ENCODE measurements at regions not wholly inside any gene's neighbourhood (a gene's known extent, or its start where the extent isn't known, plus 50 kb on each side); places are given as distances from the start of the nearest gene placed in this dataset.

GRCh38 chr13:73772449-73773167, 361.6 kb downstream of the KLF12 start:
- Histone ChIP-seq H3K4me3 (no peak overlapping the region), H3K9me3 (no peaks in the 10 kb centered on the region; the same call in 1 of the 2 replicates), H3K36me3 (replicated peaks) (no peaks in the 10 kb centered on the region), H3K4me1 (no peaks in the 10 kb centered on the region), H3K27me3 (ENCODE audit: low read depth) (no peaks in the 10 kb centered on the region)
- in situ Hi-C loops (cut with MboI; ENCODE audit: low sequenced_read_pairs): loop anchor here (25.0 kb wide), 1 partner anchor 1440 kb away; no protein-coding TSS in a partner anchor
- no peak for DNase-seq (ENCODE audit: low spot score in 2 of 2)

DNA sequence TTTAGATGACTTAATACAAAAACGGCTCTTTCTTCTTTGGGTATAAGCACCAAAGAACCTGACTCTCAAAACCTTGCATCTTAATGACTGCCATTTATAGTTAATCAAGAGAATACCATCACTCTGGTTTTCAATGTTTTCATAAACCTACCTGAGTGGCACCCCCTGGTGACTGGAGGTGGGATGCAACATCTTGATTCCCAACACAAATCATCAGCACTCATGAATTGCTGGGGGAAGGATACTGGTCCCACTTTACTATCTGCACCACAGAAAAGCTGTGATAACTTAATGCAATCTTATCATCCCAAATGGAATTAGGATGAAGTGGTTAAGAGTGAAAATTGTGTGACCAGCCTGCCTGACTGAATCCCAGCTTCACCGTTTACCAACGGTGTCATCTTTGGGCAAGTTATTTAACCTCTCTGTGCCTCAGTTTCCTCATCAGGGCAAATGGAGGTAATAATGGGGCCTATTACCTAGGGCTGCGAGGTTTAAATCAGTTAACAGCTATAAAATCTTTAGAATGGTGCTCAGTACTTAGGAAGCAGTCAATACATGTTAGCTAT, 366.4 kb downstream of the KLF12 start:
- Histone ChIP-seq H3K27me3 (ENCODE audit: low read depth) (no peaks in the 10 kb centered on the region), H3K4me1 (peaks cover 8% of the 10 kb centered on the region), H3K9me3 (no peaks in the 10 kb centered on the region; the same call in 1 of the 2 replicates), H3K36me3 (replicated peaks) (no peaks in the 10 kb centered on the region), H3K4me3 (no peak overlapping the region)
- DNase-seq (ENCODE audit: low spot score in 2 of 2): peak in 1 of 2 experiments; percentile 53
- in situ Hi-C loops (cut with MboI; ENCODE audit: low sequenced_read_pairs): loop anchor here (25.0 kb wide), 1 partner anchor 1444 kb away; no protein-coding TSS in a partner anchor

DNA sequence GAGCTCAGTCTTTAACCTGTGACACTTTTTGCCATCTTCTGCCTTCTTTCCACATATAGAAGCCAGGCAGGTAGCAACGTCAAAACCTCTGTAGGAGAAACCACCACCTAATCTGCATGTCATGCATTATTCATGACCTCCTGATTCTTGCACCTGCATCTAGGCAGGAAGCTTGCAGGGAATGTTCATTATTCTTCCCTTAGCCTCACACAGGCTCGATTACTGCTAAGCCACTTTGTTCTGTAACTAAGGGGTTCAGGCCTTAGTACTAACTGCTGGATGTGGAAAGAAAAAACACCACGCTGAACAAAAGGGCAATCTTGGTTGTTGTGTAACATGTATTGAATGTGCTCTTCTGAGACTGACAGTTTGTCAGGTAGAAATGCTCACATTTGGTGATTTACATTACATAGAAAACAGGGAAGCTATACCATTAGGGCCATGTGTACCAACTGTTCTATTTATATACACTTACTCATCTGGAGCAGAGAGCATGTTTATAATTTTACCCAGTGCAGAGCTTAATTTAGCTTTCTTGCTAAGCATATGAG, 366.9 kb downstream of the KLF12 start:
- H3K4me3 ChIP-seq: no peak overlapping the region
- no peaks in the 10 kb centered on the region; the same call in 1 of the 2 replicates for H3K9me3 ChIP-seq
- peaks cover 8% of the 10 kb centered on the region for H3K4me1 ChIP-seq
- no peaks in the 10 kb centered on the region for H3K27me3 ChIP-seq (ENCODE audit: low read depth)
- H3K36me3 ChIP-seq (replicated peaks): no peaks in the 10 kb centered on the region
- in situ Hi-C loops (cut with MboI; ENCODE audit: low sequenced_read_pairs): loop anchor here (25.0 kb wide), 1 partner anchor 1445 kb away; no protein-coding TSS in a partner anchor
- DNase-seq (ENCODE audit: low spot score in 2 of 2): no peak

- H3K4me3 ChIP-seq: no peak overlapping the region
- in situ Hi-C loops (cut with MboI; ENCODE audit: low sequenced_read_pairs): loop anchor here (25.0 kb wide), 1 partner anchor 1446 kb away; no protein-coding TSS in a partner anchor
- H3K36me3 ChIP-seq (replicated peaks): no peaks in the 10 kb centered on the region
- H3K9me3 ChIP-seq: no peaks in the 10 kb centered on the region
- peaks cover 8% of the 10 kb centered on the region for H3K4me1 ChIP-seq
- peak; percentile 65 to 85 for DNase-seq (ENCODE audit: low spot score in 2 of 2)
- no peaks in the 10 kb centered on the region for H3K27me3 ChIP-seq (ENCODE audit: low read depth)
These were observed 368.4 kb downstream of the KLF12 start for GRCh38 chr13:73765651-73766384.

- no peaks in the 10 kb centered on the region for H3K36me3 ChIP-seq (replicated peaks)
- H3K27me3 ChIP-seq (ENCODE audit: low read depth): no peaks in the 10 kb centered on the region
- DNase-seq (ENCODE audit: low spot score in 2 of 2): no peak
- no peak overlapping the region for H3K4me3 ChIP-seq
- H3K4me1 ChIP-seq: peaks cover 7% of the 10 kb centered on the region
- H3K9me3 ChIP-seq: no peaks in the 10 kb centered on the region
- in situ Hi-C loops (cut with MboI; ENCODE audit: low sequenced_read_pairs): loop anchor here (25.0 kb wide), 1 partner anchor 1453 kb away; no protein-coding TSS in a partner anchor
These were observed 374.8 kb downstream of the KLF12 start for GRCh38 chr13:73759434-73759833.

DNA sequence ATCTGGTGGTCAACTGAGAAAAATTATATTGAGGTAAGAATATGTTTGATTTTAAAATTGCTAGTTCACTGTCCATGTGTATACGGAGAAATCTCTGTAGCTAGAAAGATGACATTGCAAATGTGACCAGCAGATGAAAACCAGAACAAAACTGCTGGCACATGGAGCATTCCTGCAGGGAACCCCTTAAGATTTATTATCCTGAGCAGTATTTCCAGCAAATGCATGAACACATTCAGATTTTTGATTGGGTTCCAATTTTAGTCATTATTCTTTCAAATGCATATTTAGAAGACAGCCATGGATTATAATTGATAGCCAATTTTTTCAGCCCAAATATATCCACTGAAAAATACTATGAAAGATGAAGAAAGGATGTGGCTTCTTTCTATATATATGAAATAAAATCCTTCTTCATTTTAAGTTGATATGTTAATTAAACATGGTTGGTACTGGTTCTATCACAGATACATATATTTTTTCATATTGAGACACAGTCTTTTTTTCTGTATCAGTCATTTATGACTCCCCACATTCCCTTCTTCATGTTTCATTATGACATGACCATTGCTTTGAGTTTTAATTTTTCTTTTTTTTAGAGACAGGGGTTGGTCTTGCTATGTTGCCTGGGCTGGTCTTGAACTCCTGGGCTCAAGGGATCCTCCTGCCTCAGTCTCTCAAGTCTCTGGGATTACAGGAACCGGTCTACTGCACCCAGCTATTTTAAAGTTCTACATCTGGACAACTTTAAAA, 376.5 kb downstream of the KLF12 start:
- Histone ChIP-seq H3K4me3 (no peak overlapping the region), H3K36me3 (replicated peaks) (no peaks in the 10 kb centered on the region), H3K4me1 (peaks cover 7% of the 10 kb centered on the region), H3K9me3 (no peaks in the 10 kb centered on the region), H3K27me3 (ENCODE audit: low read depth) (no peaks in the 10 kb centered on the region)
- in situ Hi-C loops (cut with MboI; ENCODE audit: low sequenced_read_pairs): loop anchor here (25.0 kb wide), 1 partner anchor 1455 kb away; no protein-coding TSS in a partner anchor
- DNase-seq (ENCODE audit: low spot score in 2 of 2): no peak

DNA sequence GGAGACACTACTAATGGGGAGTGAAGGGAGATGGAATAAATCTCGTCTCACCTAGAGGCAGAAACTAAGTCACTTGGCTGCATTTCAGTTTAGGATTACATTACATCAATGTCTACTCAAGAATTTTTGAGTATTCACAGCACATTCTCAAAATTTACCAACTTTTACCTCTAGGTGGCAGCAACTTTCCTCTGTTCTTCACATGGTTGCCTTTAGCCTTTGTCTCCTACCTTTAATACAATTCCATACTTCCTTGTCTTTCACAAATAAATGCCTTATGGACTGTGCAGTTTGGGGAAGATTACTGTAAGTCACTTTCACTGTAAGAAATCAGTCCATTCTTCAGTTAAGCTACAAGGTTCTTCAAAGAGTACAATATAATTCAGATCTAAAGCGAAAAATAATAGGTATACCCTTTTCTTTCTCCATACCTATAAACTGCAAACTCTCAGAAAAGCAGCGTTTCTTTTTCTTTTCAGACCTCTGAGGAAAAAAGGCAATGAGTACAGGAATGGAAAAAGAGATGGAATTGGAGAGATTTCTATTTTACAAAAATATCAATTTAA, 379.4 kb downstream of the KLF12 start:
- in situ Hi-C loops (cut with MboI; ENCODE audit: low sequenced_read_pairs): loop anchor here (25.0 kb wide), 1 partner anchor 1457 kb away; no protein-coding TSS in a partner anchor
- peaks cover 9% of the 10 kb centered on the region for H3K4me1 ChIP-seq
- H3K27me3 ChIP-seq (ENCODE audit: low read depth): no peaks in the 10 kb centered on the region
- no peaks in the 10 kb centered on the region for H3K36me3 ChIP-seq (replicated peaks)
- peak; percentile 65 to 80 for DNase-seq (ENCODE audit: low spot score in 2 of 2)
- no peak overlapping the region for H3K4me3 ChIP-seq
- H3K9me3 ChIP-seq: no peaks in the 10 kb centered on the region

- in situ Hi-C loops (cut with MboI; ENCODE audit: low sequenced_read_pairs): loop anchor here (25.0 kb wide), 1 partner anchor 1458 kb away; no protein-coding TSS in a partner anchor
- Histone ChIP-seq H3K27me3 (ENCODE audit: low read depth) (no peaks in the 10 kb centered on the region), H3K4me3 (no peak overlapping the region), H3K4me1 (peaks cover 12% of the 10 kb centered on the region), H3K36me3 (replicated peaks) (no peaks in the 10 kb centered on the region), H3K9me3 (no peaks in the 10 kb centered on the region)
- no peak for DNase-seq (ENCODE audit: low spot score in 2 of 2)
These were observed 380.0 kb downstream of the KLF12 start for GRCh38 chr13:73754241-73754640.

DNA sequence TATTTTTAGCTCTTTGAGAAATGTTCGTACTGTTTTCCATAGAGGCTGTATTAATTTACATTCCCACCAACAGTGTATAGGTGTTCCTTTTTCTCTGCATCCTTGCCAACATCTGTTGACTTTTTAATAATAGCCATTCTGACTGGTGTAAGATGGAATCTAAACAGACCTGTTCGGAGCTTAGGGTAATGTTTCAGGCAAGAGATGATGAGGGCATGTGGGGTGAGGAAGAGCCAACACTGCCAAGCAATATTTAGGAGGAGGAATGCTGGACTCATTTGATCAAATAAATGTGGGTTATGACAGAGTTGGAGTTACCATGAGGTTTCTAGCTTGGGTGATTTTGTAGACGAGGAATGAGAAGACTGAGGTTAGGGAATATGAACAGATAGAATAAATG, 382.9 kb downstream of the KLF12 start:
- in situ Hi-C loops (cut with MboI; ENCODE audit: low sequenced_read_pairs): loop anchor here (25.0 kb wide), 1 partner anchor 1461 kb away; no protein-coding TSS in a partner anchor
- Histone ChIP-seq H3K27me3 (ENCODE audit: low read depth) (no peaks in the 10 kb centered on the region), H3K4me3 (no peak overlapping the region), H3K36me3 (replicated peaks) (no peaks in the 10 kb centered on the region), H3K4me1 (peaks cover 19% of the 10 kb centered on the region), H3K9me3 (no peaks in the 10 kb centered on the region; the same call in 1 of the 2 replicates)
- no peak for DNase-seq (ENCODE audit: low spot score in 2 of 2)

GRCh38 chr13:73748404-73748803, 385.8 kb downstream of the KLF12 start:
- no peak for DNase-seq (ENCODE audit: low spot score in 2 of 2)
- no peaks in the 10 kb centered on the region for H3K27me3 ChIP-seq (ENCODE audit: low read depth)
- in situ Hi-C loops (cut with MboI; ENCODE audit: low sequenced_read_pairs): no loop called here
- H3K36me3 ChIP-seq (replicated peaks): no peaks in the 10 kb centered on the region
- H3K4me1 ChIP-seq: peaks cover 12% of the 10 kb centered on the region
- H3K9me3 ChIP-seq: no peaks in the 10 kb centered on the region; the same call in 1 of the 2 replicates
- no peak overlapping the region for H3K4me3 ChIP-seq

DNA sequence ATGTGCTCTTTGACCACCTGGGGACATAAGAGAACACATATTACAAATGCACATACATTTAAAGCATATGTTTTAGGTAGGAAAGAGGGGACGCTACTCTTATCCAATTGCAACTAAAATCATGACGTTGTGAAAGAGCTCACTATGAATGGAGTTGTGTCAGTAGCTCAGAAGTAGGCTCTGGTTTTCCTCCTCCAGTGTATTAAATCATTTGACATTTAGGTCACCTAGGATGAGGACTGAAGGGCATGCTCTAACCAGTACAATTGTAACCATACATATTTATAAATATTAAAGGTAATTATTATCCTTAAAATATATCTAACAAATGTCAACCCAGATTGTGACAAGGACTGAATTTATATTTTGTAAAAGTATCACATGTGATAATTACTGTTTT, 389.0 kb downstream of the KLF12 start:
- H3K4me1 ChIP-seq: peaks cover 12% of the 10 kb centered on the region
- H3K27me3 ChIP-seq (ENCODE audit: low read depth): no peaks in the 10 kb centered on the region
- DNase-seq (ENCODE audit: low spot score in 2 of 2): no peak
- H3K36me3 ChIP-seq (replicated peaks): no peaks in the 10 kb centered on the region
- no peak overlapping the region for H3K4me3 ChIP-seq
- in situ Hi-C loops (cut with MboI; ENCODE audit: low sequenced_read_pairs): no loop called here
- no peaks in the 10 kb centered on the region; the same call in 1 of the 2 replicates for H3K9me3 ChIP-seq

DNA sequence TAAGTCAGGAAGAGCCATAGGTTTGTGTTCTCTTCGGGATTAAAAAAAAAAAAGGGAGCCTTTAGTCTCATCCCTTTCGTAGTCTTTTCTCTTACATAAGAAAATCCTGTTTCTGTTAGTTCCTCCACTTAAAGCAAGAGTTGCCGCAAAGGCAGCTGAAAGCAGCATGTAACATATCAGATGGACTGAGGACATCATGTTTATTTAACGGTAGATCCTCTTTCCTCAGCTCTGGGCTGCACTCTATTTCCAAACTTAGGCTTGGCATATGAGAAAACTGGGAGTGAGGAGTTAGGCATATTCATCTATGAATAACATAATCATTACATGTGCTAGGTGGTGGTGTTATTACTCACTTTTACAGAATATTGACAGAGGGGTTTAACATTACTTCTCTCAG, 391.2 kb downstream of the KLF12 start:
- H3K36me3 ChIP-seq (replicated peaks): no peaks in the 10 kb centered on the region
- no peak overlapping the region for H3K4me3 ChIP-seq
- no peak for DNase-seq (ENCODE audit: low spot score in 2 of 2)
- no peaks in the 10 kb centered on the region; the same call in 1 of the 2 replicates for H3K9me3 ChIP-seq
- H3K27me3 ChIP-seq (ENCODE audit: low read depth): no peaks in the 10 kb centered on the region
- in situ Hi-C loops (cut with MboI; ENCODE audit: low sequenced_read_pairs): no loop called here
- H3K4me1 ChIP-seq: no peaks in the 10 kb centered on the region
